ENCODE measurements at regions not wholly inside any gene's neighbourhood (a gene's known extent, or its start where the extent isn't known, plus 50 kb on each side); places are given as distances from the start of the nearest gene placed in this dataset.

- no peak overlapping the region for H3K4me3 ChIP-seq (replicated peaks in 1 of 2; ENCODE audit: low read depth in 2 of 2, low read length in 2 of 2)
- DNase-seq (ENCODE audit: low read depth in 2 of 2), result peak; percentile 82 to 95
- TF ChIP-seq CTCF (IDR thresholded peaks at IDR 0.05; ENCODE audit: low read depth, low read length), result no peak
Measured at GRCh38 chr13:50198508-50198907, 183.3 kb downstream of the KCNRG start.

- TF ChIP-seq CTCF (IDR thresholded peaks at IDR 0.05; ENCODE audit: low read depth, low read length), result no peak
- no peak for DNase-seq (ENCODE audit: low read depth in 2 of 2)
- no peak overlapping the region for H3K4me3 ChIP-seq (replicated peaks in 1 of 2; ENCODE audit: low read depth in 2 of 2, low read length in 2 of 2)
Measured at GRCh38 chr13:50200569-50200968, 185.3 kb downstream of the KCNRG start.

GRCh38 chr13:50200988-50201387, 185.7 kb downstream of the KCNRG start:
- DNase-seq (ENCODE audit: low read depth in 2 of 2), result peak; percentile 11 to 51
- H3K4me3 ChIP-seq (replicated peaks in 1 of 2; ENCODE audit: low read depth in 2 of 2, low read length in 2 of 2), result no peak overlapping the region
- no peak for TF ChIP-seq CTCF (IDR thresholded peaks at IDR 0.05; ENCODE audit: low read depth, low read length)

GRCh38 chr13:50202485-50202884, 187.2 kb downstream of the KCNRG start:
- no peak for TF ChIP-seq CTCF (IDR thresholded peaks at IDR 0.05; ENCODE audit: low read depth, low read length)
- no peak for DNase-seq (ENCODE audit: low read depth in 2 of 2)
- no peak overlapping the region for H3K4me3 ChIP-seq (replicated peaks in 1 of 2; ENCODE audit: low read depth in 2 of 2, low read length in 2 of 2)

- no peak for TF ChIP-seq CTCF (IDR thresholded peaks at IDR 0.05; ENCODE audit: low read depth, low read length)
- H3K4me3 ChIP-seq (replicated peaks in 1 of 2; ENCODE audit: low read depth in 2 of 2, low read length in 2 of 2), result no peak overlapping the region
- DNase-seq (ENCODE audit: low read depth in 2 of 2), result no peak
Measured at GRCh38 chr13:50203256-50203941, 188.2 kb downstream of the KCNRG start.

- no peak overlapping the region for H3K4me3 ChIP-seq (replicated peaks in 1 of 2; ENCODE audit: low read depth in 2 of 2, low read length in 2 of 2)
- no peak for TF ChIP-seq CTCF (IDR thresholded peaks at IDR 0.05; ENCODE audit: low read depth, low read length)
- DNase-seq (ENCODE audit: low read depth in 2 of 2), result no peak
Measured at GRCh38 chr13:50205581-50205980, 190.3 kb downstream of the KCNRG start.

- no peak for TF ChIP-seq CTCF (IDR thresholded peaks at IDR 0.05; ENCODE audit: low read depth, low read length)
- peak overlapping the region; percentile 16 to 40 for H3K4me3 ChIP-seq (replicated peaks in 1 of 2; ENCODE audit: low read depth in 2 of 2, low read length in 2 of 2)
- peak; percentile 91 for DNase-seq (ENCODE audit: low read depth in 2 of 2)
Measured at GRCh38 chr13:50208826-50209335, 193.6 kb downstream of the KCNRG start.
